IMR-90 (cell line): ENCODE measurements at regions not wholly inside any gene's neighbourhood (a gene's known extent, or its start where the extent isn't known, plus 50 kb on each side); places are given as distances from the start of the nearest gene placed in this dataset.
A peak's percentile ranks its signal among the peaks of the same experiment; 100 is the strongest.

Experiments used
- ATAC-seq: fragments of 200-7000 bp; cut with Tn5 transposase; 2 replicates; pipeline ENCODE4 v1.9.1; 2020; ENCODE audit warnings: low read depth, mild to moderate bottlenecking, moderate library complexity
- BruUV-seq: library from RNA; stranded (reverse); fragments of 400-500 nt; replicated peaks from 2 replicates; lab custom pipeline; 2021; lab: Mats Ljungman, UMichigan
- CTCF ChIA-PET: fragments of 300-600 bp; formaldehyde crosslinking; extraction: SDS; loops from one replicate; lab custom pipeline; 2021; ENCODE audit warnings: antibody characterized with exemption; lab: Yijun Ruan, JAX
- POLR2A ChIA-PET: fragments of 300-600 bp; sonication (Branson Sonifier 250); formaldehyde crosslinking; loops from one replicate; lab custom pipeline; 2022; ENCODE audit warnings: antibody characterized with exemption; ENCODE audit not compliant: unreplicated experiment; lab: Charles Lee
- DNase-seq: peaks from one replicate; pipeline ENCODE4 v3.0.0; 2013
- H2AFZ ChIP-seq: replicated peaks from 2 replicates; pipeline ENCODE3; 2013; ENCODE audit warnings: low read length, mild to moderate bottlenecking; ENCODE audit not compliant: poor library complexity
- H2AK5ac ChIP-seq: 2 replicates; pipeline ENCODE4 v1.6.1; 2013; ENCODE audit warnings: low read depth, low read length, inconsistent platforms
- H2AK9ac ChIP-seq: replicated peaks from 2 replicates; pipeline ENCODE3; 2013; ENCODE audit warnings: mild to moderate bottlenecking, low read depth, low read length, moderate library complexity; ENCODE audit not compliant: poor library complexity
- H2BK120ac ChIP-seq: 2 replicates; pipeline ENCODE4 v1.6.1; 2013; ENCODE audit warnings: low read depth, low read length, inconsistent platforms
- H2BK15ac ChIP-seq: 3 replicates; pipeline ENCODE4 v1.6.1; 2013; ENCODE audit warnings: low read depth, low read length, inconsistent platforms
- H2BK20ac ChIP-seq: 2 replicates; pipeline ENCODE4 v1.6.1; 2013; ENCODE audit warnings: low read depth, mild to moderate bottlenecking, inconsistent platforms, low read length, moderate library complexity
- H2BK5ac ChIP-seq: 2 replicates; pipeline ENCODE4 v1.6.1; 2013; ENCODE audit warnings: mild to moderate bottlenecking, low read depth, low read length, inconsistent platforms; ENCODE audit not compliant: poor library complexity, severe bottlenecking
- H3K14ac ChIP-seq: replicated peaks from 2 replicates; pipeline ENCODE4 v1.6.1; 2013; ENCODE audit warnings: low read depth, low read length, inconsistent platforms
- H3K18ac ChIP-seq: 2 replicates; pipeline ENCODE4 v1.6.1; 2013; ENCODE audit warnings: low read depth, low read length, control low read depth
- H3K23ac ChIP-seq: 2 replicates; pipeline ENCODE4 v1.6.1; 2013; ENCODE audit warnings: low read depth, low read length, inconsistent platforms
- H3K27ac ChIP-seq: 2 replicates; pipeline ENCODE4 v1.5.1; 2013; ENCODE audit warnings: mild to moderate bottlenecking, control low read depth, low read length; ENCODE audit not compliant: insufficient read depth
- H3K27me3 ChIP-seq: 2 replicates; pipeline ENCODE4 v1.6.1; 2013; ENCODE audit warnings: low read length; ENCODE audit not compliant: control insufficient read depth, insufficient read depth
- H3K36me3 ChIP-seq: 2 replicates; pipeline ENCODE4 v1.6.1; 2013; ENCODE audit warnings: low read length, mixed read lengths; ENCODE audit not compliant: control insufficient read depth, insufficient read depth
- H3K4ac ChIP-seq: 2 replicates; pipeline ENCODE4 v1.6.1; 2013; ENCODE audit warnings: low read depth, low read length, inconsistent platforms
- H3K4me1 ChIP-seq: 2 replicates; pipeline ENCODE4 v1.6.1; 2013; ENCODE audit warnings: low read length, mixed read lengths; ENCODE audit not compliant: control insufficient read depth, insufficient read depth
- H3K4me2 ChIP-seq: 2 replicates; pipeline ENCODE4 v1.6.1; 2013; ENCODE audit warnings: low read depth, mild to moderate bottlenecking, control low read depth, low read length, moderate library complexity
- H3K4me3 ChIP-seq: 2 replicates; pipeline ENCODE4 v1.5.1; 2013; ENCODE audit warnings: low read depth, mild to moderate bottlenecking, control low read depth, low read length, moderate library complexity; ENCODE audit not compliant: insufficient read depth
- H3K56ac ChIP-seq: 2 replicates; pipeline ENCODE4 v1.6.1; 2013; ENCODE audit warnings: low read length, inconsistent platforms; ENCODE audit not compliant: insufficient read depth; ENCODE audit errors: extremely low read depth
- H3K79me1 ChIP-seq, 2 experiments: 2 replicates each; pipeline ENCODE4 v1.6.1; 2013; ENCODE audit warnings: low read length in 2 of 2, inconsistent platforms in 1 of 2, low read depth in 1 of 2
- H3K9ac ChIP-seq: 2 replicates; pipeline ENCODE4 v1.6.1; 2013; ENCODE audit warnings: low read depth, low read length, control low read depth
- H3K9me1 ChIP-seq: 2 replicates; pipeline ENCODE4 v1.6.1; 2013; ENCODE audit warnings: low read length, inconsistent platforms; ENCODE audit not compliant: insufficient read depth
- H3K9me3 ChIP-seq: 2 replicates; pipeline ENCODE4 v1.6.1; 2013; ENCODE audit warnings: low read length; ENCODE audit not compliant: control insufficient read depth, insufficient read depth
- H4K20me1 ChIP-seq: 2 replicates; pipeline ENCODE4 v1.6.1; 2013; ENCODE audit warnings: low read length, inconsistent platforms; ENCODE audit not compliant: insufficient read depth
- H4K5ac ChIP-seq: 2 replicates; pipeline ENCODE4 v1.6.1; 2013; ENCODE audit warnings: mild to moderate bottlenecking, low read depth, low read length, control low read depth
- H4K8ac ChIP-seq, 2 experiments: 2 replicates each; pipeline ENCODE4 v1.6.1; 2013; ENCODE audit warnings: low read depth in 2 of 2, low read length in 2 of 2, control low read depth in 1 of 2, inconsistent platforms in 1 of 2
- H4K91ac ChIP-seq: 2 replicates; pipeline ENCODE4 v1.6.1; 2013; ENCODE audit warnings: low read depth, low read length, inconsistent platforms; ENCODE audit not compliant: insufficient read depth
- CHD1 ChIP-seq: IDR thresholded peaks from 2 replicates; pipeline ENCODE4 v1.6.1; 2012; ENCODE audit warnings: low read depth, low read length, improper control_type of control experiment
- CTCF ChIP-seq: conservative IDR thresholded peaks from 2 replicates; pipeline ENCODE4 v1.5.1; 2012; ENCODE audit warnings: mild to moderate bottlenecking, low read depth, low read length, improper control_type of control experiment
- FOS ChIP-seq: fragments of 150-350 bp; IDR thresholded peaks from 2 replicates; pipeline ENCODE4 v1.6.1; 2016; ENCODE audit warnings: low read depth, low read length
- MAZ ChIP-seq: IDR thresholded peaks from 2 replicates; pipeline ENCODE4 v1.6.1; 2012; ENCODE audit warnings: low read depth, mild to moderate bottlenecking, low read length, improper control_type of control experiment, moderate library complexity, borderline replicate concordance
- RAD21 ChIP-seq: IDR thresholded peaks from 2 replicates; pipeline ENCODE4 v1.6.1; 2012; ENCODE audit warnings: low read length, improper control_type of control experiment
- RCOR1 ChIP-seq: IDR thresholded peaks from 2 replicates; pipeline ENCODE4 v1.6.1; 2012; ENCODE audit warnings: mild to moderate bottlenecking, low read length, improper control_type of control experiment; ENCODE audit not compliant: insufficient replicate concordance
- dilution Hi-C: fragments of 300-500 bp; cut with HindIII; formaldehyde crosslinking; loops from one replicate; pipeline ENCODE4 v1.14.3; 2018; ENCODE audit warnings: low sequenced_read_pairs; ENCODE audit not compliant: unreplicated experiment
- in situ Hi-C: fragments of 300-500 bp; cut with MboI; formaldehyde crosslinking; loops from 3 replicates; pipeline ENCODE4 v1.14.3; 2019; ENCODE audit warnings: low sequenced_read_pairs, inconsistent platforms, mixed read lengths
- intact Hi-C: fragments of 100-400 bp; cut with micrococcal nuclease; formaldehyde crosslinking; loops from 2 replicates; pipeline ENCODE4 v1.10.0; 2022

- DNase-seq (no peak), ATAC-seq (no peak)
- Histone ChIP-seq H3K23ac (no peak overlapping the region), H3K4me2 (no peak overlapping the region), H3K4ac (no peak overlapping the region), H3K79me1 (no peaks in the 10 kb centered on the region), H2AFZ (no peak overlapping the region), H3K27ac (no peak overlapping the region), H2BK20ac (peak overlapping the region; percentile 8; the same call in 1 of the 2 replicates), H3K9me1 (no peaks in the 10 kb centered on the region), H3K27me3 (no peaks in the 10 kb centered on the region), H3K56ac (no peak overlapping the region), H3K4me3 (no peak overlapping the region), H3K9me3 (no peaks in the 10 kb centered on the region), H2BK5ac (no peak overlapping the region), H3K14ac (no peak overlapping the region), H4K91ac (no peak overlapping the region), H4K20me1 (no peaks in the 10 kb centered on the region), H3K9ac (no peak overlapping the region), H4K5ac (no peak overlapping the region), H3K4me1 (peaks cover 2% of the 10 kb centered on the region; the same call in 1 of the 2 replicates), H4K8ac (no peak overlapping the region), H3K36me3 (no peaks in the 10 kb centered on the region), H3K18ac (no peak overlapping the region; the same call in 1 of the 2 replicates), H2BK120ac (no peak overlapping the region), H2AK5ac (no peak overlapping the region), H2BK15ac (no peak overlapping the region), H2AK9ac (no peak overlapping the region)
- BruUV-seq = no TSS peak
- ChIA-PET CTCF (no interaction called here), POLR2A (no interaction called here)
- in situ Hi-C loops (no loop called here), dilution Hi-C loops (no loop called here), intact Hi-C loops (no loop called here)
- TF ChIP-seq FOS (no peak), RCOR1 (no peak), CHD1 (no peak), RAD21 (no peak), MAZ (no peak), CTCF (no peak)
Observed at GRCh38 chr9:72424131-72424530, 59.1 kb upstream of the ZFAND5 start.
